Right atrium auricular region (tissue), 2 donors: ENCODE measurements at regions not wholly inside any gene's neighbourhood (a gene's known extent, or its start where the extent isn't known, plus 50 kb on each side); places are given as distances from the start of the nearest gene placed in this dataset.

Experiments
- DNase-seq: peaks from one replicate; pipeline ENCODE4 v3.0.0-alpha.2; 2019; ENCODE audit warnings: low spot score
- H3K27ac ChIP-seq, 2 donors: fragments of 200-600 bp; sonication (generic); 1 replicate in 1 of 2; 2 replicates in 1 of 2; pipeline ENCODE4 v1.5.1; 2016 to 2019
- H3K27me3 ChIP-seq, 2 donors: fragments of 200-600 bp; sonication (generic); one replicate each; pipeline versions ENCODE4 v1.5.1 to v1.6.0; 2017 to 2019
- H3K36me3 ChIP-seq: fragments of 200-600 bp; sonication (generic); one replicate; pipeline ENCODE4 v1.5.1; 2016
- H3K4me1 ChIP-seq, 2 donors: fragments of 200-600 bp; sonication (generic); one replicate each; pipeline versions ENCODE4 v1.5.1 to v1.6.0; 2017 to 2019
- H3K4me3 ChIP-seq, 2 donors: fragments of 200-600 bp; sonication (generic); 1 replicate in 1 of 2; 2 replicates in 1 of 2; pipeline ENCODE4 v1.5.1; 2017 to 2019; ENCODE audit warnings: mild to moderate bottlenecking in 1 of 2, moderate library complexity in 1 of 2
- H3K9me3 ChIP-seq, 2 donors: fragments of 200-600 bp; sonication (generic); one replicate each; pipeline ENCODE4 v1.5.1; 2019
- CTCF ChIP-seq, 2 donors: fragments of 200-600 bp; sonication (generic); IDR thresholded peaks; one replicate each; pipeline ENCODE4 v1.5.1; 2019; ENCODE audit warnings: antibody characterized with exemption in 2 of 2

DNA sequence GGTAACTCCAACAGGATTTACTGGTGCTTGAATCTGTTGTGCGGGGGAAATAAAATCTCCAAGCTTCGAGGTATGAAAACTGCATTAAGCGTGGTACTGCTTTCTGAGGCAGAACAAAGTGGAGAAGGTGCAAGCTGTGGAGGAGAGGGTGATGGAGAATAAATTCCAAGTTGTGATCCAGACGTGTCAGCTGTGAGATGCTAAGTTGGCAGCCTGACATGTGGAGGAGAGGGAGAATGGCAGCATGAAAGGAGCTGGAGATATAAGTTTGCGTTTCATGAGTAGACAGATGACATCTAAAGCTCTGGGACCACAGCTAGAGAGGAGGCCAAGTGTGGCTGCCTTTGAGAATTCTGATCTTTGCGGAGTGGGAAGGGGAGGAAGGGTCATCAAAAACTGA, 411.8 kb downstream of the FBXO15 start:
- DNase-seq = no peak
- H3K27me3 ChIP-seq = no peaks in the 10 kb centered on the region
- H3K4me1 ChIP-seq = no peaks in the 10 kb centered on the region
- no peak for TF ChIP-seq CTCF (IDR thresholded peaks at IDR 0.05)
- H3K9me3 ChIP-seq = no peaks in the 10 kb centered on the region
- H3K36me3 ChIP-seq = no peaks in the 10 kb centered on the region
- no peak overlapping the region for H3K4me3 ChIP-seq
- H3K27ac ChIP-seq = no peak overlapping the region

DNA sequence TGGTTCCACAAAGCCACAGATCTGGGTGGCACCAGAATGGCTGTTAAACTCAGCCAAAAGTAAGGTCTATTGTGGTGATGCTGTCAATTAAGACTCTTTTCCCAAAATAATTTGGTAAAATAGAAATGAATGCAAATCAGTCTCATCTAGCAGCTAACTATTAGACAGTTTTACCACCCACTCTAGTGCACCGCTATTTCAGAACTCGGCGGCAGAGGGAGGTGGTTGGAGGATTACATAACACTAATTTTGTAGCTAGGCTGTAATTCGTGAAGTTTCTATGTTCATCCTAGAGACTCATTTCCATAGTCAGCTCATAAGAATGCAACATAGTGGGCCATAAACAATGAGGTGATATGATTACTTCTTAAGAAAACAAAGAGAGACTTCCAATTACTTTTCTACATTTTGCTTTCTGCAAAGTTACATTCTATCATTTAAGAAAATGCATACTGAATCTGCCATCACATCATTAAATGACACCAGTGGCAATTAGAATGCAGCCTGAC, 413.8 kb downstream of the FBXO15 start:
- DNase-seq = no peak
- Histone ChIP-seq H3K4me1 (no peaks in the 10 kb centered on the region), H3K27me3 (no peaks in the 10 kb centered on the region), H3K4me3 (no peak overlapping the region), H3K36me3 (no peaks in the 10 kb centered on the region), H3K9me3 (peaks cover 0 to 8% of the 10 kb centered on the region in 2 donors), H3K27ac (no peak overlapping the region)
- TF ChIP-seq CTCF (IDR thresholded peaks at IDR 0.05) = no peak

DNA sequence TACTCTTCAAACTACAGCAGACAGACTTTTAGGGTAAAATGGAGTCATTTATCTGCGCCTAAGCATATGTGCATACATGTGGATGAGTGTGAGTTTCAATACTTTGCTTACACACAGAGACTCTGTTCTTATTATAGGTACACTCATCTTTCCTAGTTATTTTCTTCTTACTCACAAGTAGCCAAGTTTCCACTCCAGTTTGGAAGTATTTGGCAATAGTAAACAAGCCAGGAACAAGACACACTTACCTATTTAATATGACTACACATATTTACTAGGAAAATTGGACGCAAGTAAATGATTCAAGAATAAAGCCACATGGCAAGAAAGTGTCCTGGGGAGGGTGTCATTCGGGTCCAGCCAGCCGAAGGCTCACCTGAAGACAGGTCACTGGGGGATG, 414.3 kb downstream of the FBXO15 start:
- Histone ChIP-seq H3K4me1 (no peaks in the 10 kb centered on the region), H3K36me3 (no peaks in the 10 kb centered on the region), H3K9me3 (peaks cover 0 to 8% of the 10 kb centered on the region in 2 donors), H3K27ac (no peak overlapping the region), H3K27me3 (no peaks in the 10 kb centered on the region), H3K4me3 (no peak overlapping the region)
- no peak for TF ChIP-seq CTCF (IDR thresholded peaks at IDR 0.05)
- DNase-seq = no peak

- Histone ChIP-seq H3K27ac (no peak overlapping the region), H3K36me3 (no peaks in the 10 kb centered on the region), H3K9me3 (peaks cover 0 to 8% of the 10 kb centered on the region in 2 donors), H3K4me1 (no peaks in the 10 kb centered on the region), H3K27me3 (no peaks in the 10 kb centered on the region), H3K4me3 (no peak overlapping the region)
- no peak for TF ChIP-seq CTCF (IDR thresholded peaks at IDR 0.05)
- DNase-seq = no peak
These were observed 419.0 kb downstream of the FBXO15 start for GRCh38 chr18:73728657-73729056.

- Histone ChIP-seq H3K36me3 (no peaks in the 10 kb centered on the region), H3K9me3 (peaks cover 0 to under 1% of the 10 kb centered on the region in 2 donors), H3K4me1 (no peaks in the 10 kb centered on the region), H3K4me3 (no peak overlapping the region), H3K27me3 (no peaks in the 10 kb centered on the region), H3K27ac (no peak overlapping the region)
- DNase-seq = no peak
- TF ChIP-seq CTCF (IDR thresholded peaks at IDR 0.05) = no peak
These were observed 422.7 kb downstream of the FBXO15 start for GRCh38 chr18:73724958-73725357.

- Histone ChIP-seq H3K4me3 (no peak overlapping the region), H3K36me3 (no peaks in the 10 kb centered on the region), H3K4me1 (peaks cover 0 to 3% of the 10 kb centered on the region in 2 donors), H3K27me3 (no peaks in the 10 kb centered on the region), H3K27ac (no peak overlapping the region), H3K9me3 (no peaks in the 10 kb centered on the region)
- no peak for DNase-seq
- no peak for TF ChIP-seq CTCF (IDR thresholded peaks at IDR 0.05)
These were observed 428.0 kb downstream of the FBXO15 start for GRCh38 chr18:73719611-73720010.
